ENCODE measurements at regions not wholly inside any gene's neighbourhood (a gene's known extent, or its start where the extent isn't known, plus 50 kb on each side); places are given as distances from the start of the nearest gene placed in this dataset.

GRCh38 chr6:53418288-53418687 is 69.5 kb upstream of the ELOVL5 start:
- Histone ChIP-seq H3K27ac (no peak overlapping the region), H3K4me3 (no peak overlapping the region)
- TF ChIP-seq CTCF (IDR thresholded peaks at IDR 0.05), result no peak
- DNase-seq (ENCODE audit: low spot score), result no peak

- TF ChIP-seq CTCF (IDR thresholded peaks at IDR 0.05), result no peak
- no peak overlapping the region for H3K4me3 ChIP-seq
- no peak overlapping the region for H3K27ac ChIP-seq
- no peak for DNase-seq (ENCODE audit: low spot score)
These were observed 68.4 kb upstream of the ELOVL5 start for GRCh38 chr6:53417141-53417540.

DNA sequence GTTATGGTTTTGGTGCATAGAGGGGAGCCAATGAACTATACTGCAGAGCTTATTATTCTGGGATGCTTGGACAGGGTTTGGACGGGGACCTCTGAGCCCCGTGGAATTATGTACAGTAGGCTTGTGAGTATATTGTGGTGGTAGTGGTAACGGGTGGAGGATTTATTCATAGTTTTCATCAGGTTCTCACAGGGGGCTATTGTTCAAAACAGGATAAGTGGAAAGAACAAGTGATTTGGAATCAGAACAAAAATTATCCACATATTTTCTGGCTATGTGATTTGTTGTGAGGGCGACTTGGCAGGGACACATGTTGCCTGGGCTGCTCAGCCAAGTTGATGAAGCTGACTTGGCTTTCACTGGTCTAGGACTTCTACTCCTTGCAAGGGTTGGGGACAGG is 64.6 kb upstream of the ELOVL5 start:
- no peak for DNase-seq (ENCODE audit: low spot score)
- H3K4me3 ChIP-seq, result no peak overlapping the region
- no peak for TF ChIP-seq CTCF (IDR thresholded peaks at IDR 0.05)
- no peak overlapping the region for H3K27ac ChIP-seq

DNA sequence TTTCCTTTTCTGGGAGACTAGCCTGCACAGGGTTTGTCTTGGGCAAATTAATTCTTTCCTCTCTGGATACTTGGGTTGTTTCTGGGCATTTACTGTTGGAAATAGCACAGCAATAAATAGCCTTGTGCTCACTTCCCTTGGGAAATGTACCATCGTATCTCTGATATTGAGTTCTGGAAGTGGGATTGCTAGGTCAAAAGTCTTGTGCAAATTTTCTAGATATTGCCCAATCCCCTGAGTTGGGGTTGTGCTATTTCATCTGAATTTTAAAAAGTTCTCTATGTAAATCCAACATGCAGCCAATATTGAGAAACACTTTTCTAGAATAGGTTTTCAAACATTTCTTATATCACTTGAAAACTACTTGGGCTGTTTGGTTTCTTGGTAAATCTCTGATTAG is 64.0 kb upstream of the ELOVL5 start:
- DNase-seq (ENCODE audit: low spot score), result no peak
- H3K4me3 ChIP-seq, result no peak overlapping the region
- no peak overlapping the region for H3K27ac ChIP-seq
- TF ChIP-seq CTCF (IDR thresholded peaks at IDR 0.05), result no peak

DNA sequence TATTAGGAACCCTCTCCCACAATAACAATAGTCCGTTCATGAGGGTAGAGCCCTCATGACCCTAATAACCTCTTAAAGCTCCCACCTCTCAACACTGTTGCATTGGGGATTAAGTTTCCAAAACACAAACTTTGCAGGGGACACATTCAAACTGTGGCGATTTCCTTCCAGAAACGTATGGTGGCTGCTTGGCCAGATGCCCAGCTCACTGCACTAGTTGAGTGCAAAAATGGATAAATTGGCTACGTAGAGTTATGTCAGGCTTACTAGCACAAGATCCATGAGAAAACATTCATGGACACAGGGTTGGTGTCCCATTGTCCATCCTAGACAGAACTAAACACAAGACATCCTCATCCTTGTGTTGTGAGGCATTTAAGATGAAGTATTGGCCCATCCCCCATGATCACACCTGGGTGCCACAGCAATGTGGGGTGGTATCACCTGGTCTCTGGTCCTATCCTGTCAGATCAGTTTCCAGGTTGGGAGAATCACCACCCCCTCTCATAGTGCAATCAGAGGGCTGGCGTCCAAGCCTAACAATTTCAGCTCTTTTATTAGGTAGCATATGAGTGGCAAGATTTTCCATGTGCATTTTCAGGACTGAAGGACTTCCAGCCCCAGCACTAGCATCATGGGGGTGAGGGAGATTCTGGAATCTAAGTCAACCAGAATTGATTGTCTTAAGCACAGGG is 63.4 kb upstream of the ELOVL5 start:
- no peak overlapping the region for H3K4me3 ChIP-seq
- DNase-seq (ENCODE audit: low spot score), result no peak
- TF ChIP-seq CTCF (IDR thresholded peaks at IDR 0.05), result no peak
- H3K27ac ChIP-seq, result no peak overlapping the region

- no peak for DNase-seq (ENCODE audit: low spot score)
- H3K27ac ChIP-seq, result no peak overlapping the region
- no peak for TF ChIP-seq CTCF (IDR thresholded peaks at IDR 0.05)
- H3K4me3 ChIP-seq, result no peak overlapping the region
These were observed 62.7 kb upstream of the ELOVL5 start for GRCh38 chr6:53411451-53411850.

- no peak for DNase-seq (ENCODE audit: low spot score)
- Histone ChIP-seq H3K27ac (no peak overlapping the region), H3K4me3 (no peak overlapping the region)
- no peak for TF ChIP-seq CTCF (IDR thresholded peaks at IDR 0.05)
These were observed 61.9 kb upstream of the ELOVL5 start for GRCh38 chr6:53410508-53411258.
